ENCODE measurements at regions not wholly inside any gene's neighbourhood (a gene's known extent, or its start where the extent isn't known, plus 50 kb on each side); places are given as distances from the start of the nearest gene placed in this dataset.
"Not testable (repeated sequence)": the region's sequence is repeated elsewhere in the genome, so short reads cannot be mapped to it uniquely, and the experiment has no call there.

- DNase-seq = no peak
Measured at GRCh38 chr5:39624268-39624886, 199.6 kb upstream of the DAB2 start.

- DNase-seq = no peak
Measured at GRCh38 chr5:39623291-39623865, 198.6 kb upstream of the DAB2 start.

- no peak for DNase-seq
Measured at GRCh38 chr5:39622281-39622680, 197.5 kb upstream of the DAB2 start.

GRCh38 chr5:39619168-39619818 is 194.5 kb upstream of the DAB2 start:
- DNase-seq = no peak

- no peak for DNase-seq
Measured at GRCh38 chr5:39618391-39618790, 193.6 kb upstream of the DAB2 start.

DNA sequence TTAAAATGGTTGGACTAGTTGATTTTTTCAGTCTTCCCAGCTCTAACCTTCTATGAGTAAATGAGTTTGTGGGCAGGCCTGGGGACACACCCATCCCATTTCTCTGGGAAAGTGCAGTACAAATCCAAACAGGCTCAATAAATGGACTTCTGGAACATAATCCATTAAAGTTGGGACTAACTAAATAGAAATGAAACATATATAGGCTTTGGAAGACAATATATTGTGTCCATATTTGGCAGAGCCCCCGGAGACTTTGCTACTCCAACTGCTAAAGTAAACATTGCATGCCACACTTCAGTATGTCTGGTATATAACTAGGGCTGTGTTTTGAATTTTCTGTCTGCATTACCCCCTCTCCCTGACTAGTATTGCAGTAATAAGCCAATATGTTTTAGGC is 191.4 kb upstream of the DAB2 start:
- no peak for DNase-seq

- DNase-seq = not testable (repeated sequence)
Measured at GRCh38 chr5:39611076-39611475, 186.3 kb upstream of the DAB2 start.

DNA sequence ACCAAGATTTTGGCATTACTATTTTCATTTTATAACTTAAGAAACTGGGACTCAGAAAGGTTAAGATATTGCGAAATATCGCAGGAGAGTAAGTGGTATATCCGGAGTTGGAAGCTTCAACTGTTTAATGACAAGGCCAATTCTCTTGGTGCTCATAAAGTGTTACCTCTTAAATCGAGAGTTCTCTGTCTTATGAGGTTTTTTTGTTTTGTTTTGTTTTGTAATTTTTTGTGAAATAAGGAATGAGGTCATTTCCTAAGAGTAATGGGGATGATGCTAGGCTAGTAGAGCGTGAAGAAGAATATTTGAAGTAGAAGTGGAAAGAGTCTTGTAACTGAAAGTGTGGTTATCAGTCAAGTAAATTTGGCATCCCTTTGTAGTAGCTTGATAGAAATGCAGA is 183.2 kb upstream of the DAB2 start:
- DNase-seq = no peak

- DNase-seq = no peak
Measured at GRCh38 chr5:39606591-39606990, 181.8 kb upstream of the DAB2 start.

DNA sequence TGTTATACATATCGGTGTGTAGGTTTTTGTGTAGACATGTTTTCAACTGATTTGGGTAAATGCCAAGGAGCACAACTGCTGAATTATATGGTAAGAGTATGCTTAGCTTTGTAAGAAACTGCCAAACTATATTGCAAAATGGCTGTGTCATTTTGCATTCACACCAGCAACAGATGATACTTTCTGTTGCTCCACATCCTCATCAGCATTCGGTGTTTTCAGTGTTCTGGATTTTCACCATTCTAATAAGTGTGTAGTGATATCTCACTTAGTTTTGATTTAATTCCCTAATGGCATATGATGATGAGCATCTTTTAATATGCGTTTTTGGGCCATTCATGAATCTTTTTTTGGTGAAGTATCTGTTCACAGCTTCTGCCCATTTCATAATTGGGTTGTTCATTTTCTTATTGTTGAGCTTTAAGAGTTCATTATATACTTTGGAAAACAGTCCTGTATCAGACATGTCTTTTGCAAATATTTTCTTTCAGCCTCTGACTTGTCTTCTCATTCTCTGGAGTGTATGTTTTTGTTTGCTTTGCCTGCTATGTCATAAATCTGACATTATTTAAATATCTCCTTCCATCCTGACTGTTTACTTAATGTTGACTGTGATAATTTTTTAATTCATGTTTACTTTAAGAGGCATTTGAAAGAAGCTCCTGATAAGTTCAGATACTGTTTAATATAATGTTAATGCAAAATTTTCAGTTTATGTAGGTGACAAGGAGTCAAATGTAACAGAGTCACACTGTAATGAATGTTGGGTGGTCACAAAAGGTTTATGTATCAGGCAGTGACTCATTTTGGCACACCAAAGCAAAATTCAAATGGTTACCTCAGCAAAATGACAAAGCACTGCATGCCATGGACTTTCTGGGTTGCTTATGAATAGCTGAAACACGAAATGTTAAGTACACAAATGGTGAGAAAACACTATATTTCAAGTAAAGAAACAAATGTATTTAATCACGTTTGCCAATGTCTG is 181.1 kb upstream of the DAB2 start:
- no peak for DNase-seq

DNA sequence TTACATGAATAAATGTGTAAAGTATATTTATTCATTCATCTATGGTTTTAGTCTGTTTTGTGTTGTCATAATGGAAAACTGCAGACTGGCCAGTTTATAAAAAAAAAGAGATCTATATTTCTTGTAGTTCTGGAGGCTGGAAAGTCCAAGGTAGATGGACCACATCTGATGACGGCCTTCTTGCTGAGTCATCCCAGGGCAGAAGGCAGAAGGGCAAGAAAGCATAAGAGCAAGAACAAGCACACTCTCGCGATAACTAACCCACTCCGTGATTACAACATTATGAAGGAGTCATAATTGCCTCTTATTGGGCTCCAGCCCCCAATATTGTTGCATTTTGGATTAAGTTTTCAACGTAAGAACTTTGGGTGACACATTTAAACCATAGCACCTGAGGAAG is 180.4 kb upstream of the DAB2 start:
- no peak for DNase-seq

DNA sequence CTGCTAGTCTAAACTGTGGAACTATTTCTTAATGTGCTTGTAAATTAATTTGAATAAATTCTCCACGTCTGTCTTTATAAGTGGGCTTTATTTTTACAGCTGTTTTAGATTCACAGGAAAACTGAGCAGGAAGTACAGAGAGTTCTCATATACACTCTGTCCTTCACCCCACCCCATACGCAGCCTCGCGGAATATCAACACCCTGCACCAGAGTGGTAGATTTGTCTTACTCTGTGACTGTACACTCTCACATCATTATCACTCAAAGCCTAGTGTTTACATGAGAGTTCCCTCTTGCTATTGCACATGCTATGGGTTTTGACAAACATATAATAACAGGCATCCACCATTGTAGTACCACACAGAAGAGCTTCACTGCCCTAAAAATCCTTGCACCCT is 179.7 kb upstream of the DAB2 start:
- DNase-seq = no peak

DNA sequence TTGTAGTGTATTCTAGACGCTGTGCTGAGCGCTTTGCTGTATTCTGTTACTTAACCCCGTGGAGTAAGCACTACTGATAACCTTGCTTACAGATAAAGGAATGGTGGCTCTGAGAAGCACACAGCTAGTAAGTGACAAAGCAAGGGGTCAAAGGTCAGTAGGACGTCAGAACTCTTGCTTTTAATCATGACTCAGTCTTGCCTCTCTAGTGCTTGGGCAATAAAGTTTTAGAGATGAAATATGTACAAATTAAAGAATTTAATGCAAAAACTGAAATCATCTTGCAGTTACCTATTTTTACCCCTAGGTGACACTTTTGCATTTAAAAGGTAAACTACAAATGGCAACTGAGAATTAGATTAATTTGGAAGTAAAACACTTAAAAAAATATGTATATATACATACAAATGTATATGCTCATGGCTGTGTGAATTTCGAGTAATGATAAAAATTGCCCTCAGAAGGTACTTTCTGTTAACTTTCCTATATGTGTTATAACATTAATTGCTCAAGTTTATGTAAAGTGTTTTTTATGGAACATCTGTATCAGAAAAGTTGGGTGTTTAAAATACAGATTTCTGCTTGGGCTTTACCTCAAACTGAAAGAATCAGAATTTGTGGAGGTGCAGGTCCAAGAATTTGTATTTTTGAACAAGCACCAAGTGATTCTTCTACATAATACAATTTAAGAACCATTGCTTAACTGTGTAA is 175.1 kb upstream of the DAB2 start:
- peak; percentile 9 for DNase-seq

DNA sequence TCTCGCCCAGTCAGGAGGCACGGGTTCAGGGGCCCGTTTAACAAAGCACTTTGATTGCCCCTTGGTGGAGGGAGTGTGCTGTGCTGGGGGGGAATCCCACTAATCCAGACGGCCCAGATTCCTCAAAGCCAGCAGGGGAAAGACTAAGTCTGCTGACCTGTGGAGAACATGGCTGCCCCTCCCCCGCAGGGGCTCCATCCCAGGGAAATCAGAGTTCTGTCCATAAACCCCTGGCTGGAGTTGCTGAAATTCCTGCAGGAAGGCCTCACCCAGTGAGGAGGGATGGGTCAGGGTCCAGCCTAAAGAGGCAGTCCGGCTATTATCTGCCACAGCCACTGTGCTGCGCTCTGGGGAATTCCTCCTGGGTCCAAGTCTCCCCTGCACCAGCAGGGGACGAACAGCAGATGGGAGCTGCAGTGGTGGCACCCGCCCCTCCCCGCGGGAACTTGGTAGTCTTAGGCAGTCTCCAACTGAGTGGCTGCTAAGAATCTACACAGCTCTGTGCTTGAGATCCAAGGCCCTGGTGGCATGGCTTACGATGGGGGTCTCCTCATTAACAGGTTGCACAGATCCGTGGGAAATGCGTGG is 174.0 kb upstream of the DAB2 start:
- no peak for DNase-seq

DNA sequence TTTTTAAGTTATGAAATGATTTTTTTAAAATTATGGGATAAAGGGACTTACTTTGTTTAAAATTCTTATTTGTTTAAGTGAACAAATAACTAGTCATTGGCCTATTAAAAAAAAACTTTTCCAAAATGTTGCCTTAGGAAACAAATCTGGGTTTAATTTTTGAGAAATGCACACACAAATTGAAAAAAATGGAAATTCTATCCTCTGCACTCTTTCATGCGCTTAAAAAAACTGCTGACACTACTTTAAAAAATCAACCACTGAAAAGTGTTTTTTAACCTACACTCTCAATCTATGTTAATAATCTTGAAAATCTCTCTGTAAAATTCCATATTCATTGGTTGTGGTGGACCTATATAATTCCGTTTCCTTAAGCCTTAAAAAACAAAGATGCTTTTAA is 163.4 kb upstream of the DAB2 start:
- DNase-seq = no peak

- DNase-seq = no peak
Measured at GRCh38 chr5:39587675-39588074, 162.9 kb upstream of the DAB2 start.

DNA sequence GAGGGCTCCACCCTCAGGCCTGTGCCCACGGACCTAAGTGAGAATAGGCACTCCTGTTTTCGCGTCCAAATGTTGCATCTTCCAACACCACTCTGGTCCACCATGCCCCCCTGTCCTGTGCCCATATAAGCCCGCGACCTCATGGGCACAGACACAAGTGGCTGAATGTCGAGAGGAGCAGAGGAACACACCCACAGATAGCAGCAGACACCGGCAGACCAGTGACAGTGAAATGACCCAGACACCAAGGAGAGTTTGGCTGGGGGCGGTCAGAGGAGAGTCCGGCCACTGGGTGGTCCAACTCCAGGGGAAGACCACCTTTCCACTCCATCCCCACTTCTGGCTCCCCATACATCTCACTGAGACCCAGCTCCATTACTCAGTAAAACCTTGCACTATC is 161.4 kb upstream of the DAB2 start:
- no peak for DNase-seq

DNA sequence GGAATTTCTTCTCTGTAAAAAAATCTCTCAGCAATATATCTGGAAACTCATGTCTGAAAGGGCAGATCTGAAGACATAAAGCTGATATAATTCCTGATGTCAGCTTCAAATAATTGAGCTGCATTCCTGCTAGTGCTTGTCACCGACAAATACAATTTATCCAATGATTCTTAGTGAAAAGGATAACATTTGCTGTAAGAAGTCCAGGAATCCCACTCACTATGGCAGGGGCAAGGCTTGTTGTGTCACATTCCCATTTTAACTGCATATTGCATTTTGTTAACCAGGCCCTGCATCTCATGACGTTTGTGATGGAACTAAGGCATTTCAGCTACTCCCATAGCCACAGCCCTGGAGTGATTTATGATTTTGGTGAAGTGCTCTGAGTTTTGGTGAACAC is 160.1 kb upstream of the DAB2 start:
- DNase-seq = no peak

- DNase-seq = no peak
Measured at GRCh38 chr5:39580702-39581453, 156.1 kb upstream of the DAB2 start.

DNA sequence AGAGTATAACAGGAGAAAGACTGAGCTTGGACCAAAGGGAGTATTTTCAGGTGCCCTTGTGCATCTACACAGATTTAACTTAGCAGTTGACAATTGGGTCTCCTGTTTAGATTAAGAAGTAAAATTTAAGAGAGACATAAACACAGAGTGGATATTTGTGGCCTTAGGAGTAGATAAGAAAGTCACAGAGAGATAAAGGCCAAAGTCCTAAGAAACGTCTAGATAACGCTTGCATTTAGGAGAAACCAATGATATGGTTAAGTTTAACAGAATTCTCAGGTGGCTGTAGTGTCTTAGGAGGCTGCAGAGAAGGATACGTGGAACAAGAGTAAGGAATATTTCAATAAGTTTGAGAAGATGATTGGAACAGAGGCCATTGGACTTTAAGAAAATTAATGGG is 155.0 kb upstream of the DAB2 start:
- no peak for DNase-seq

DNA sequence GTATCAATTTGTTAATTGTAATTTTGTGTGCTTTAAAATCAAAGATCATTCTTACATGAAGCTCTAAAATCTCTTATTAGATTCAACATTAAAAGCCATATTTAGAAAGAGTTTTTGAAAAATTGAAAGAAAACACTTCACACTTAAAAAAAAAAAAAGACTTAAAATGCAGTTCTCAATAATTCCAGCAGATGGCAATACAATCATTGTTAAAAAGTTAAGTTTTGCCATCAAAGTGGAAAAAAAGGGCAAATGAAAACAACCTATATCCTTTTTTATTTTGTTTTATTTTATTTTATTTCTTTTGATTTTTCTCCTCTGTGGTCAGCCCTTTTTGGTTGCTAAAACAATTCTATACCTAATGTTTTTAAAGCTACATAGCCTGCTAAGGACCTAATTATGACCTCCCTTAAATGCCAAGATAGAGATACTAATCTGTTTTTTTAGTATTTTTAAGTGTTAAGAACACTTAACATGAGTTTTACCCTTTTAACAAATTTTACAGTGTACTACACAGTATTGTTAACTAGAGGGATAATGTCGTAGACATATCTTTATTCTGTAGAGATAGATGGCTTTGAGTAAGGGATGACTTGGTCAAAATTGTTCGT is 154.2 kb upstream of the DAB2 start:
- DNase-seq = peak; percentile 23
